Fibroblast of upper back skin (primary cell): ENCODE measurements at regions not wholly inside any gene's neighbourhood (a gene's known extent, or its start where the extent isn't known, plus 50 kb on each side); places are given as distances from the start of the nearest gene placed in this dataset.
"Not testable (repeated sequence)": the region's sequence is repeated elsewhere in the genome, so short reads cannot be mapped to it uniquely, and the experiment has no call there.

Source experiments
- DNase-seq: peaks from one replicate; pipeline ENCODE4 v3.0.0-alpha.2; 2013

- DNase-seq, result not testable (repeated sequence)
Measured at GRCh38 chr2:55124682-55125081, 74.4 kb upstream of the RTN4 start.

GRCh38 chr2:55123851-55124269, 73.6 kb upstream of the RTN4 start:
- DNase-seq, result no peak

- DNase-seq, result peak; percentile 90
Measured at GRCh38 chr2:55120634-55121359, 70.5 kb upstream of the RTN4 start.

- DNase-seq, result no peak
Measured at GRCh38 chr2:55119711-55120487, 69.6 kb upstream of the RTN4 start.

GRCh38 chr2:55118643-55119083, 68.4 kb upstream of the RTN4 start:
- DNase-seq, result no peak

- DNase-seq, result no peak
Measured at GRCh38 chr2:55116966-55117365, 66.7 kb upstream of the RTN4 start.

- no peak for DNase-seq
Measured at GRCh38 chr2:55116598-55116964, 66.3 kb upstream of the RTN4 start.

GRCh38 chr2:55115761-55116597, 65.7 kb upstream of the RTN4 start:
- peak; percentile 80 for DNase-seq

GRCh38 chr2:55114597-55114996, 64.3 kb upstream of the RTN4 start:
- DNase-seq, result no peak

GRCh38 chr2:55114082-55114481, 63.8 kb upstream of the RTN4 start:
- DNase-seq, result no peak

- DNase-seq, result peak; percentile 82
Measured at GRCh38 chr2:55112229-55113031, 62.2 kb upstream of the RTN4 start.

- peak; percentile 96 for DNase-seq
Measured at GRCh38 chr2:55111570-55112228, 61.4 kb upstream of the RTN4 start.

GRCh38 chr2:55111230-55111569, 60.9 kb upstream of the RTN4 start:
- no peak for DNase-seq

GRCh38 chr2:55109219-55109891, 59.1 kb upstream of the RTN4 start:
- peak; percentile 70 for DNase-seq

GRCh38 chr2:55108456-55109160, 58.4 kb upstream of the RTN4 start:
- no peak for DNase-seq

GRCh38 chr2:55107436-55107835, 57.2 kb upstream of the RTN4 start:
- peak; percentile 58 for DNase-seq

- DNase-seq, result peak; percentile 53
Measured at GRCh38 chr2:55106148-55106547, 55.9 kb upstream of the RTN4 start.

- no peak for DNase-seq
Measured at GRCh38 chr2:55105456-55105855, 55.2 kb upstream of the RTN4 start.

GRCh38 chr2:55103046-55103445, 52.8 kb upstream of the RTN4 start:
- peak; percentile 76 for DNase-seq

GRCh38 chr2:55102056-55102812, 52.0 kb upstream of the RTN4 start:
- DNase-seq, result peak; percentile 94
